Stimulated activated memory B cell treated with anti-CD40 and anti-IgM and Interleukin-4, amounts not matched to agents 10 μg/mL and 1 μg/mL and 100 μg/mL, for 72 hours (primary cell): ENCODE measurements at regions not wholly inside any gene's neighbourhood (a gene's known extent, or its start where the extent isn't known, plus 50 kb on each side); places are given as distances from the start of the nearest gene placed in this dataset.
"Not testable (repeated sequence)": the region's sequence is repeated elsewhere in the genome, so short reads cannot be mapped to it uniquely, and the experiment has no call there.

ENCODE experiments used
- ATAC-seq: fragments of 150-1000 bp; cut with Tn5 transposase; 2 replicates; pipeline ENCODE4 v1.10.0; 2021
- H3K27ac Mint-ChIP-seq: one replicate; pipeline ENCODE4 v1.8.0; 2022; ENCODE audit warnings: mild to moderate bottlenecking, mixed read lengths
- H3K27me3 Mint-ChIP-seq: one replicate; pipeline ENCODE4 v1.8.0; 2022; ENCODE audit warnings: mixed read lengths
- H3K36me3 Mint-ChIP-seq: one replicate; pipeline ENCODE4 v1.8.0; 2022; ENCODE audit warnings: mixed read lengths
- H3K4me1 Mint-ChIP-seq: one replicate; pipeline ENCODE4 v1.8.0; 2022; ENCODE audit warnings: mixed read lengths
- H3K4me3 Mint-ChIP-seq: one replicate; pipeline ENCODE4 v1.8.0; 2022; ENCODE audit warnings: mild to moderate bottlenecking, moderate library complexity, mixed read lengths
- H3K9me3 Mint-ChIP-seq: one replicate; pipeline ENCODE4 v1.8.0; 2022; ENCODE audit warnings: mixed read lengths

GRCh38 chr3:73234354-73235014 lies 173.0 kb downstream of the EBLN2 start:
- H3K4me1 Mint-ChIP-seq: no peaks in the 10 kb centered on the region
- no peak overlapping the region for H3K4me3 Mint-ChIP-seq
- no peak overlapping the region for H3K27ac Mint-ChIP-seq
- no peak for ATAC-seq
- H3K27me3 Mint-ChIP-seq: no peaks in the 10 kb centered on the region
- no peaks in the 10 kb centered on the region for H3K36me3 Mint-ChIP-seq
- no peaks in the 10 kb centered on the region for H3K9me3 Mint-ChIP-seq

GRCh38 chr3:73235768-73236167 lies 174.3 kb downstream of the EBLN2 start:
- no peaks in the 10 kb centered on the region for H3K27me3 Mint-ChIP-seq
- no peak for ATAC-seq
- H3K27ac Mint-ChIP-seq: no peak overlapping the region
- H3K36me3 Mint-ChIP-seq: no peaks in the 10 kb centered on the region
- no peak overlapping the region for H3K4me3 Mint-ChIP-seq
- H3K9me3 Mint-ChIP-seq: peaks cover 3% of the 10 kb centered on the region
- H3K4me1 Mint-ChIP-seq: no peaks in the 10 kb centered on the region

- Mint-ChIP-seq H3K4me3 (no peak overlapping the region), H3K9me3 (peaks cover 3% of the 10 kb centered on the region), H3K27ac (no peak overlapping the region), H3K4me1 (no peaks in the 10 kb centered on the region), H3K36me3 (no peaks in the 10 kb centered on the region), H3K27me3 (no peaks in the 10 kb centered on the region)
- no peak for ATAC-seq
These were observed 175.4 kb downstream of the EBLN2 start for GRCh38 chr3:73236867-73237266.

- Mint-ChIP-seq H3K9me3 (peaks cover 8% of the 10 kb centered on the region), H3K4me1 (no peaks in the 10 kb centered on the region), H3K27ac (no peak overlapping the region), H3K27me3 (no peaks in the 10 kb centered on the region), H3K36me3 (no peaks in the 10 kb centered on the region), H3K4me3 (no peak overlapping the region)
- ATAC-seq: no peak
These were observed 182.3 kb downstream of the EBLN2 start for GRCh38 chr3:73243740-73244139.

- Mint-ChIP-seq H3K4me3 (no peak overlapping the region), H3K27me3 (no peaks in the 10 kb centered on the region), H3K27ac (no peak overlapping the region), H3K36me3 (no peaks in the 10 kb centered on the region), H3K4me1 (no peaks in the 10 kb centered on the region), H3K9me3 (peaks cover 5% of the 10 kb centered on the region)
- no peak for ATAC-seq
These were observed 184.0 kb downstream of the EBLN2 start for GRCh38 chr3:73245459-73245858.

- no peak overlapping the region for H3K4me3 Mint-ChIP-seq
- peaks cover 5% of the 10 kb centered on the region for H3K9me3 Mint-ChIP-seq
- H3K36me3 Mint-ChIP-seq: no peaks in the 10 kb centered on the region
- no peaks in the 10 kb centered on the region for H3K27me3 Mint-ChIP-seq
- H3K27ac Mint-ChIP-seq: no peak overlapping the region
- no peak for ATAC-seq
- no peaks in the 10 kb centered on the region for H3K4me1 Mint-ChIP-seq
These were observed 187.6 kb downstream of the EBLN2 start for GRCh38 chr3:73249047-73249446.

GRCh38 chr3:73254062-73254461 lies 192.6 kb downstream of the EBLN2 start:
- no peaks in the 10 kb centered on the region for H3K9me3 Mint-ChIP-seq
- no peak for ATAC-seq

GRCh38 chr3:73255609-73256029 lies 194.2 kb downstream of the EBLN2 start:
- Mint-ChIP-seq H3K27ac (no peak overlapping the region), H3K27me3 (peaks cover 16% of the 10 kb centered on the region), H3K9me3 (no peaks in the 10 kb centered on the region), H3K4me3 (no peak overlapping the region), H3K4me1 (no peaks in the 10 kb centered on the region), H3K36me3 (no peaks in the 10 kb centered on the region)
- ATAC-seq: no peak

More at GRCh38 chr3:73254062-73254461, 192.6 kb downstream of the EBLN2 start:
- H3K27ac Mint-ChIP-seq: no peak overlapping the region
- no peaks in the 10 kb centered on the region for H3K36me3 Mint-ChIP-seq
- H3K4me3 Mint-ChIP-seq: no peak overlapping the region
- no peaks in the 10 kb centered on the region for H3K4me1 Mint-ChIP-seq
- H3K27me3 Mint-ChIP-seq: peaks cover 16% of the 10 kb centered on the region

- Mint-ChIP-seq H3K36me3 (no peaks in the 10 kb centered on the region), H3K27me3 (peaks cover 16% of the 10 kb centered on the region), H3K27ac (no peak overlapping the region), H3K4me1 (no peaks in the 10 kb centered on the region), H3K4me3 (no peak overlapping the region), H3K9me3 (no peaks in the 10 kb centered on the region)
- ATAC-seq: no peak
These were observed 195.7 kb downstream of the EBLN2 start for GRCh38 chr3:73257186-73257585.

GRCh38 chr3:73258057-73258456 lies 196.6 kb downstream of the EBLN2 start:
- no peak overlapping the region for H3K4me3 Mint-ChIP-seq
- H3K27me3 Mint-ChIP-seq: peaks cover 16% of the 10 kb centered on the region
- no peaks in the 10 kb centered on the region for H3K36me3 Mint-ChIP-seq
- H3K27ac Mint-ChIP-seq: no peak overlapping the region
- H3K9me3 Mint-ChIP-seq: no peaks in the 10 kb centered on the region
- no peaks in the 10 kb centered on the region for H3K4me1 Mint-ChIP-seq
- no peak for ATAC-seq

- Mint-ChIP-seq H3K4me3 (no peak overlapping the region), H3K27ac (no peak overlapping the region), H3K4me1 (no peaks in the 10 kb centered on the region), H3K27me3 (peaks cover 16% of the 10 kb centered on the region), H3K36me3 (no peaks in the 10 kb centered on the region), H3K9me3 (no peaks in the 10 kb centered on the region)
- no peak for ATAC-seq
These were observed 197.8 kb downstream of the EBLN2 start for GRCh38 chr3:73259291-73259690.

GRCh38 chr3:73259856-73260255 lies 198.4 kb downstream of the EBLN2 start:
- no peaks in the 10 kb centered on the region for H3K9me3 Mint-ChIP-seq
- H3K36me3 Mint-ChIP-seq: no peaks in the 10 kb centered on the region
- H3K4me3 Mint-ChIP-seq: no peak overlapping the region
- ATAC-seq: no peak
- H3K27me3 Mint-ChIP-seq: peaks cover 16% of the 10 kb centered on the region
- no peak overlapping the region for H3K27ac Mint-ChIP-seq
- no peaks in the 10 kb centered on the region for H3K4me1 Mint-ChIP-seq

- H3K4me1 Mint-ChIP-seq, ATAC-seq, H3K36me3 Mint-ChIP-seq, H3K27me3 Mint-ChIP-seq, H3K4me3 Mint-ChIP-seq, H3K9me3 Mint-ChIP-seq, H3K27ac Mint-ChIP-seq: not testable (repeated sequence)
These were observed 205.1 kb downstream of the EBLN2 start for GRCh38 chr3:73266558-73266957.

- H3K9me3 Mint-ChIP-seq, H3K36me3 Mint-ChIP-seq, H3K27ac Mint-ChIP-seq, H3K4me3 Mint-ChIP-seq, ATAC-seq, H3K4me1 Mint-ChIP-seq, H3K27me3 Mint-ChIP-seq: not testable (repeated sequence)
These were observed 207.7 kb downstream of the EBLN2 start for GRCh38 chr3:73269126-73269525.

GRCh38 chr3:73270839-73271483 lies 209.5 kb downstream of the EBLN2 start:
- Mint-ChIP-seq H3K36me3 (no peaks in the 10 kb centered on the region), H3K9me3 (no peaks in the 10 kb centered on the region), H3K4me1 (no peaks in the 10 kb centered on the region), H3K27ac (no peak overlapping the region), H3K27me3 (no peaks in the 10 kb centered on the region), H3K4me3 (no peak overlapping the region)
- no peak for ATAC-seq

- H3K27ac Mint-ChIP-seq: no peak overlapping the region
- H3K27me3 Mint-ChIP-seq: no peaks in the 10 kb centered on the region
- H3K4me1 Mint-ChIP-seq: no peaks in the 10 kb centered on the region
- H3K36me3 Mint-ChIP-seq: no peaks in the 10 kb centered on the region
- H3K9me3 Mint-ChIP-seq: no peaks in the 10 kb centered on the region
- no peak overlapping the region for H3K4me3 Mint-ChIP-seq
- no peak for ATAC-seq
These were observed 211.9 kb downstream of the EBLN2 start for GRCh38 chr3:73273341-73273740.
